C4-2B (cell line): ENCODE measurements at regions not wholly inside any gene's neighbourhood (a gene's known extent, or its start where the extent isn't known, plus 50 kb on each side); places are given as distances from the start of the nearest gene placed in this dataset.

Experiments
- H3K27ac ChIP-seq: fragments of 450-650 bp; 2 replicates; pipeline ENCODE4 v1.5.1; 2017
- ZFX ChIP-seq: fragments of 450-650 bp; IDR thresholded peaks from 2 replicates; pipeline ENCODE4 v1.6.1; 2017
- TF ChIP-seq, protein P1 (sequence below): fragments of 450-650 bp; conservative IDR thresholded peaks from 2 replicates; pipeline ENCODE4 v1.5.1; 2017; ENCODE audit warnings: mild to moderate bottlenecking

- TF ChIP-seq, protein P1, sequence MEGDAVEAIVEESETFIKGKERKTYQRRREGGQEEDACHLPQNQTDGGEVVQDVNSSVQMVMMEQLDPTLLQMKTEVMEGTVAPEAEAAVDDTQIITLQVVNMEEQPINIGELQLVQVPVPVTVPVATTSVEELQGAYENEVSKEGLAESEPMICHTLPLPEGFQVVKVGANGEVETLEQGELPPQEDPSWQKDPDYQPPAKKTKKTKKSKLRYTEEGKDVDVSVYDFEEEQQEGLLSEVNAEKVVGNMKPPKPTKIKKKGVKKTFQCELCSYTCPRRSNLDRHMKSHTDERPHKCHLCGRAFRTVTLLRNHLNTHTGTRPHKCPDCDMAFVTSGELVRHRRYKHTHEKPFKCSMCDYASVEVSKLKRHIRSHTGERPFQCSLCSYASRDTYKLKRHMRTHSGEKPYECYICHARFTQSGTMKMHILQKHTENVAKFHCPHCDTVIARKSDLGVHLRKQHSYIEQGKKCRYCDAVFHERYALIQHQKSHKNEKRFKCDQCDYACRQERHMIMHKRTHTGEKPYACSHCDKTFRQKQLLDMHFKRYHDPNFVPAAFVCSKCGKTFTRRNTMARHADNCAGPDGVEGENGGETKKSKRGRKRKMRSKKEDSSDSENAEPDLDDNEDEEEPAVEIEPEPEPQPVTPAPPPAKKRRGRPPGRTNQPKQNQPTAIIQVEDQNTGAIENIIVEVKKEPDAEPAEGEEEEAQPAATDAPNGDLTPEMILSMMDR: no peak
- no peak for TF ChIP-seq ZFX
- no peak overlapping the region for H3K27ac ChIP-seq
Measured at GRCh38 chr9:24416136-24416535, 129.6 kb downstream of the IZUMO3 start.

DNA sequence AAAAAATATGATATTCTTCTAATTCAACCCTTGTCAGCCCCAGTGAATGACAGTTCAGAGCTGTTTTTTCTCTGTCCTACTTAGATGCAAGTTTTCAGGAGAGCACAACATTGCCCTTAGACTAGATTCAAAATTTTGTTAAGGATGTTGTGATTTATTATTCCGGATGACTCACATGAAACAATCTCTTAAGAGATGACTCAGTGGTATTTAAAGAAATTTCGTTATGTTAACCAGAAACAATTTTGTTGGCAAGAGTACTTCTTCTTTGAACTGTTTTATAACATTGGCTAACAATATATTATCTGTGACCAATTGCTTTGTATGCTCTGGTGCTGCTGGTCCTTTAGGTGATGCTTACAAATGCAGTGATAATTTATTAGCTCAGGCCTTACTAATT lies 132.0 kb downstream of the IZUMO3 start:
- no peak overlapping the region for H3K27ac ChIP-seq
- TF ChIP-seq, protein P1: no peak
- no peak for TF ChIP-seq ZFX

GRCh38 chr9:24398466-24398865 lies 147.2 kb downstream of the IZUMO3 start:
- TF ChIP-seq ZFX: no peak
- TF ChIP-seq, protein P1: no peak

DNA sequence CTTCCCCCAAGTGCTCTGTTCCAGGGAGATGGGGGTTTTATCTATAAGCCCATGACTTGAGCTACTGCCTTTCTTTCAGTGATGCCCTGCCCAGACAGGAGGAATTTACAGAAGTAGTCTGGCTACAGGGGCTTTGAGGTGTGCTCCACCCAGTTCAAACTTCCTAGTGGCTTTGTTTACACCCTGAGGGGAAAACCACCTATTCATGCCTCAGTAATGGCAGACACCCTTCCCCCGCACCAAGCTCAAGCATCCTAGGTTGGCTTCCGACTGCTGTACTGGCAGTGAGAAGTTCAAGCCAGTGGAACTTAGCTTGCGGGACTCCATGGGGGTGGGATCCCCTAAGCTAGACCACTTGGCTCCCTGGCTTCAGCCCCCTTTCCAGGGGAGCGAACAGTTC lies 154.6 kb downstream of the IZUMO3 start:
- TF ChIP-seq ZFX: no peak
- TF ChIP-seq, protein P1: no peak

More at GRCh38 chr9:24398466-24398865, 147.2 kb downstream of the IZUMO3 start:
- no peak overlapping the region for H3K27ac ChIP-seq

GRCh38 chr9:24385077-24385476 lies 160.6 kb downstream of the IZUMO3 start:
- no peak overlapping the region for H3K27ac ChIP-seq
- TF ChIP-seq, protein P1: no peak
- no peak for TF ChIP-seq ZFX

More for the DNA sequence above, 154.6 kb downstream of the IZUMO3 start:
- H3K27ac ChIP-seq: no peak overlapping the region

GRCh38 chr9:24382566-24382965 lies 163.1 kb downstream of the IZUMO3 start:
- H3K27ac ChIP-seq: peak overlapping the region; percentile 60; the same call in 1 of the 2 replicates
- TF ChIP-seq ZFX: no peak
- TF ChIP-seq, protein P1: no peak

DNA sequence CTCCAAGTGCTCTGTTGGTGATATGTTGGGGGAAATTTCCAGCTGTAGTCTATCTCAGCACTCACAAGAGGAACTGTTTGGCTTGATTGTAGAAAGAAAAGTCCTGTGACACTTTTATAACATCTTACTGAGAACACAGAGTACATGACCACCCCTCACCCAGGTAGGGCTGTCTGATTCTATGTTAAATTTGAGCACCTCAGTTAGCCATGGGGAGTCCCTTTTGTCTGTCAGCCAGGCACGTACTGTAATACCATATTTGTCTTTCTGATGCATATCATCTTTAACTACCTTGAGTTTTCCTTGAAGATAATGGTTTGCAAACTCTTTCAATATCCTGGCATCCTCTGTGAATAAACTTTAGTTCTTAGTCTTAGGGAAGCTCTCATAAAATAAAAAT lies 164.5 kb downstream of the IZUMO3 start:
- peak overlapping the region; percentile 89; the same call in 1 of the 2 replicates for H3K27ac ChIP-seq
- TF ChIP-seq, protein P1: no peak
- TF ChIP-seq ZFX: no peak
